ENCODE measurements at regions not wholly inside any gene's neighbourhood (a gene's known extent, or its start where the extent isn't known, plus 50 kb on each side); places are given as distances from the start of the nearest gene placed in this dataset.

DNA sequence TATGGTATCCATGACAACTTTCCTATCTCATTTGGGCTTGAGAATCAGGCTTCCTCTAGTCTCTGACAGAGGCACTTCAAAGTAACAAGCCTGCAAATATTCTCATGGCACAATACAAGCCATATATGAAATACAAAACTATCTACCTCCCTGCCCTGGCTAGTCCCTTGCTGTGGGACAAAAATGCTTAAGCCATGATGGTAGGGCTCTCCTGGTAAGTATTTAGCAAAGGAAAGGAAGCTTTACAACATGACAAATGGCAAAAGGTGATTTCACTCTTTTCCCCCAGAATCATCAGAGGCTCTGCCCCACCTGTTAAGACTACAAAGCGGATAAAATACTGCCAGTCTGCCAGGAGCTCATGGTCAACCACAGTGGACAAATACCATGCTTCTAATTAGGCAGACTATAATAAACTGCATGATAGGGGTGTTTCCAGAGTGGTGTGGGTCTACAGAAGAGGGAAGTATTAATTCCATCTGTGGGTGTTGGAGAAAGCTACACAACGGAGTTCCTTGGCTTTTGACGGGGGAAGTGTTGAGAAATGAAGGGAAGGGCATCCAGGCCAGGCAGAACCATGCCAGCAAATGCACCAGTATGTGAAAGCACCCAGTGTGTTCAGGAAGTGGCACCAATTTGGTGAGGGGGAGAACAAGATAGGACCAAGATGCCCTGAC is 92.9 kb downstream of the SPTSSA start:
- Histone ChIP-seq H3K27ac (ENCODE audit: low read length in 2 of 2) (no peak overlapping the region), H3K27me3 (replicated peaks in 1 of 4; ENCODE audit: control extremely low read depth in 1 of 4, control insufficient read depth in 3 of 4, insufficient read depth in 4 of 4, low read length in 3 of 4) (no peaks in the 10 kb centered on the region), H3K9ac (ENCODE audit: low read length) (no peak overlapping the region), H3K4me2 (replicated peaks; ENCODE audit: low read depth, low read length, poor library complexity, severe bottlenecking) (no peak overlapping the region), H3K4me1 (ENCODE audit: control insufficient read depth in 2 of 2, insufficient read depth in 2 of 2, low read length in 2 of 2) (no peaks in the 10 kb centered on the region), H2AFZ (ENCODE audit: insufficient read depth, low read depth, low read length, poor library complexity, severe bottlenecking) (no peak overlapping the region), H3K79me2 (ENCODE audit: control insufficient read depth, insufficient read depth, low read length) (no peaks in the 10 kb centered on the region), H3K36me3 (replicated peaks in 1 of 2; ENCODE audit: control extremely low read depth in 1 of 2, control insufficient read depth in 1 of 2, extremely low read depth in 1 of 2, insufficient read depth in 2 of 2, low read length in 1 of 2) (no peaks in the 10 kb centered on the region), H3K4me3 (ENCODE audit: control extremely low read depth in 1 of 5, extremely low read depth in 1 of 5, insufficient read depth in 1 of 5, low read depth in 2 of 5, low read length in 4 of 5) (no peak overlapping the region), H3K9me3 (ENCODE audit: control extremely low read depth in 1 of 3, control insufficient read depth in 2 of 3, insufficient read depth in 1 of 3, low read length in 2 of 3) (no peaks in the 10 kb centered on the region), H4K20me1 (ENCODE audit: control insufficient read depth, insufficient read depth, low read length, poor library complexity, severe bottlenecking) (no peaks in the 10 kb centered on the region)
- TF ChIP-seq, protein P1, sequence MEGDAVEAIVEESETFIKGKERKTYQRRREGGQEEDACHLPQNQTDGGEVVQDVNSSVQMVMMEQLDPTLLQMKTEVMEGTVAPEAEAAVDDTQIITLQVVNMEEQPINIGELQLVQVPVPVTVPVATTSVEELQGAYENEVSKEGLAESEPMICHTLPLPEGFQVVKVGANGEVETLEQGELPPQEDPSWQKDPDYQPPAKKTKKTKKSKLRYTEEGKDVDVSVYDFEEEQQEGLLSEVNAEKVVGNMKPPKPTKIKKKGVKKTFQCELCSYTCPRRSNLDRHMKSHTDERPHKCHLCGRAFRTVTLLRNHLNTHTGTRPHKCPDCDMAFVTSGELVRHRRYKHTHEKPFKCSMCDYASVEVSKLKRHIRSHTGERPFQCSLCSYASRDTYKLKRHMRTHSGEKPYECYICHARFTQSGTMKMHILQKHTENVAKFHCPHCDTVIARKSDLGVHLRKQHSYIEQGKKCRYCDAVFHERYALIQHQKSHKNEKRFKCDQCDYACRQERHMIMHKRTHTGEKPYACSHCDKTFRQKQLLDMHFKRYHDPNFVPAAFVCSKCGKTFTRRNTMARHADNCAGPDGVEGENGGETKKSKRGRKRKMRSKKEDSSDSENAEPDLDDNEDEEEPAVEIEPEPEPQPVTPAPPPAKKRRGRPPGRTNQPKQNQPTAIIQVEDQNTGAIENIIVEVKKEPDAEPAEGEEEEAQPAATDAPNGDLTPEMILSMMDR (IDR thresholded peaks at IDR 0.05) = no peak
- no peak for TF ChIP-seq EZH2 (IDR thresholded peaks at IDR 0.05; ENCODE audit: borderline replicate concordance, insufficient read depth, low read depth, low read length, poor library complexity, severe bottlenecking)
- 85% methylated on average over 2 of the region's 3 CpGs for whole genome bisulfite sequencing (ENCODE audit: insufficient coverage)
- DNase-seq = no peak
- intact Hi-C loops (cut with micrococcal nuclease) = no loop called here
- Mint-ChIP-seq H3K27ac (no peak overlapping the region), H3K4me3 (no peak overlapping the region), H3K4me1 (no peaks in the 10 kb centered on the region), H3K27me3 (peaks cover 24% of the 10 kb centered on the region), H3K9me3 (ENCODE audit: insufficient read depth) (no peaks in the 10 kb centered on the region)
- CTCF ChIA-PET = no interaction called here
- POLR2A ChIA-PET = no interaction called here
- ATAC-seq (ENCODE audit: low read depth) = no peak

DNA sequence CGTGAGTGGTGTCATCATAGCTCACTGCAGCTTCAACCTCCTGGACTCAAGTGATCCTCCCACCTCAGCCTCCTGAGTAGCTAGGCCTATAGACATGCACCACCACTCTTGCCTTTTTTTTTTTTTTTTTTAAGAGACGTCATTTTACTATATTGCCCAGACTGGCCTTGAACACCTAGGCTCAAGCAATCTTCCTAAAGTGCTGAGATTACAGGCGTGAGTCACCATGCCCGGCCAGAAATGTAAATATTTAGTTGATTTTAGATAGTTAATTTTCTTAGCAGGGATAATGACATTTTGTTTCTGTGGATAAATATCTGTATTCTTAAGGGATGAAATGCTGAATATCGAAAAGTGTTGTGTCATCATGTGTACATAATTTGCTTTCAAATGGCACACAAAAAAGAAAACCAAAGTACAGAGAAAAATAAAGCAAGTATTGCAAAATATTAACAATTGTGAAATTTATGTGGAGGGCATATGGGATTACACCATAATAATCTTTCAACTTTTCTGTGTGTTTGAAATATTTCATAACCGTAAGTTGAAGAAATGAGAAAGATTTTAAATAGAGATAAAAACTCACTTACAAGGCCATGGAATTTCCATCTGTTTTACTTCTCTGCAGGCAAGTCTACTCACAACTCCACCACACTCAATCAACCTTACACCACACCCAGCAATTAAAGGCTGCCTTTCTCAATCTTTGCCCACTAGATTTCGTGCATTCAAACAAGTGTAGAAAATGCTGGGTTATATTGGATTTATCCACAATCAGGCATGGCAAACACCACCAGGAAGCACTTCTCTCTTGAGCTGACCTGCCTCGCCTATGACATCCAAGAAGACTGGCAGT is 93.7 kb downstream of the SPTSSA start:
- no peak for ATAC-seq (ENCODE audit: low read depth)
- Histone ChIP-seq H3K9ac (ENCODE audit: low read length) (no peak overlapping the region), H3K36me3 (replicated peaks in 1 of 2; ENCODE audit: control extremely low read depth in 1 of 2, control insufficient read depth in 1 of 2, extremely low read depth in 1 of 2, insufficient read depth in 2 of 2, low read length in 1 of 2) (no peaks in the 10 kb centered on the region), H3K79me2 (ENCODE audit: control insufficient read depth, insufficient read depth, low read length) (no peaks in the 10 kb centered on the region), H3K9me3 (ENCODE audit: control extremely low read depth in 1 of 3, control insufficient read depth in 2 of 3, insufficient read depth in 1 of 3, low read length in 2 of 3) (no peaks in the 10 kb centered on the region), H3K4me2 (replicated peaks; ENCODE audit: low read depth, low read length, poor library complexity, severe bottlenecking) (no peak overlapping the region), H2AFZ (ENCODE audit: insufficient read depth, low read depth, low read length, poor library complexity, severe bottlenecking) (no peak overlapping the region), H3K27me3 (replicated peaks in 1 of 4; ENCODE audit: control extremely low read depth in 1 of 4, control insufficient read depth in 3 of 4, insufficient read depth in 4 of 4, low read length in 3 of 4) (peaks cover 0 to 3% (median 0%) of the 10 kb centered on the region in 4 experiments), H4K20me1 (ENCODE audit: control insufficient read depth, insufficient read depth, low read length, poor library complexity, severe bottlenecking) (no peaks in the 10 kb centered on the region), H3K27ac (ENCODE audit: low read length in 2 of 2) (no peak overlapping the region), H3K4me1 (ENCODE audit: control insufficient read depth in 2 of 2, insufficient read depth in 2 of 2, low read length in 2 of 2) (no peaks in the 10 kb centered on the region), H3K4me3 (ENCODE audit: control extremely low read depth in 1 of 5, extremely low read depth in 1 of 5, insufficient read depth in 1 of 5, low read depth in 2 of 5, low read length in 4 of 5) (no peak overlapping the region)
- TF ChIP-seq, protein P1 (IDR thresholded peaks at IDR 0.05) = no peak
- no peak for TF ChIP-seq EZH2 (IDR thresholded peaks at IDR 0.05; ENCODE audit: borderline replicate concordance, insufficient read depth, low read depth, low read length, poor library complexity, severe bottlenecking)
- POLR2A ChIA-PET = no interaction called here
- Mint-ChIP-seq H3K27ac (no peak overlapping the region), H3K4me1 (no peaks in the 10 kb centered on the region), H3K27me3 (peaks cover 26% of the 10 kb centered on the region), H3K4me3 (no peak overlapping the region), H3K9me3 (ENCODE audit: insufficient read depth) (no peaks in the 10 kb centered on the region)
- intact Hi-C loops (cut with micrococcal nuclease) = no loop called here
- CTCF ChIA-PET = interaction anchor here (0.7 kb wide), 1 partner anchor 10 kb away, joined by 4 read pairs; no protein-coding TSS in a partner anchor
- no peak for DNase-seq
- WGBS (ENCODE audit: insufficient coverage) = 82% methylated on average over 1 of the region's 8 CpGs
